AG04450 (cell line): ENCODE measurements at regions not wholly inside any gene's neighbourhood (a gene's known extent, or its start where the extent isn't known, plus 50 kb on each side); places are given as distances from the start of the nearest gene placed in this dataset.

Experiments
- CTCF ChIA-PET: fragments of 300-600, 350-600 bp; formaldehyde crosslinking; extraction: SDS; loops from one replicate; lab custom pipeline; 2022; ENCODE audit warnings: antibody characterized with exemption, inconsistent platforms; lab: Charles Lee
- POLR2A ChIA-PET: fragments of 350-600 bp; formaldehyde crosslinking; extraction: SDS; loops from one replicate; lab custom pipeline; 2021; ENCODE audit warnings: antibody characterized with exemption, inconsistent platforms; lab: Yijun Ruan, JAX
- DNase-seq: peaks from one replicate; pipeline ENCODE4 v3.0.0-alpha.2; 2011; ENCODE audit warnings: low read depth, low spot score
- H3K27ac ChIP-seq: one replicate; pipeline ENCODE4 v1.5.1; 2012; ENCODE audit warnings: low read depth, low read length, control low read depth
- H3K27me3 ChIP-seq: one replicate; pipeline ENCODE4 v1.6.0; 2012; ENCODE audit warnings: low read length; ENCODE audit not compliant: control insufficient read depth, insufficient read depth
- H3K4me3 ChIP-seq: 2 replicates; pipeline ENCODE4 v1.5.1; 2011; ENCODE audit warnings: mild to moderate bottlenecking, low read depth, low read length, control low read depth
- H3K9me3 ChIP-seq: 2 replicates; pipeline ENCODE4 v1.5.1; 2012; ENCODE audit warnings: low read length; ENCODE audit not compliant: control insufficient read depth, insufficient read depth
- TF ChIP-seq, protein P1 (sequence below): IDR thresholded peaks from 2 replicates; pipeline ENCODE4 v1.5.1; 2011; ENCODE audit warnings: low read depth, low read length, control low read depth, inconsistent platforms

DNA sequence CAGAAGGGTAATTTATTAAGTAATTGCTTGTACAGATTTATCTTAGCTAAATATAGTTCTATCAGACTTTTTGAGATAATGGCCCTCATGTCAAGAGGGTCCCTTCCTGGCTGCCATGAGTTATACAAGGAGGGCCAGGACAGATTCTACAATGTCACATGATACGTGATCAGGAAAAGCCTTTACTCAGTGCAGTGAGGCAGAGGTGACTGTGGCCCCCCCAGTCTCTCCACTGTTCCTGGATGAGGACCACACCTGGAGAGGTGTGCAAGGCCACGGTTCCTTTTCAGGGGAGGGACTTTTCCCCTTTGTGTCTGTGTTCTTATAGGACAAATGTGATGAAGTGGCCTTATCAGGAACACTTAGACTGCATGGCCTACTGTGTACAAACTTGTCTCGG is 54.3 kb upstream of the LRCH1 start:
- no peak overlapping the region for H3K27ac ChIP-seq
- no peak overlapping the region for H3K4me3 ChIP-seq
- ChIA-PET CTCF (no interaction called here), POLR2A (no interaction called here)
- H3K9me3 ChIP-seq: no peaks in the 10 kb centered on the region
- peaks cover 3% of the 10 kb centered on the region for H3K27me3 ChIP-seq
- DNase-seq: no peak
- TF ChIP-seq, protein P1, sequence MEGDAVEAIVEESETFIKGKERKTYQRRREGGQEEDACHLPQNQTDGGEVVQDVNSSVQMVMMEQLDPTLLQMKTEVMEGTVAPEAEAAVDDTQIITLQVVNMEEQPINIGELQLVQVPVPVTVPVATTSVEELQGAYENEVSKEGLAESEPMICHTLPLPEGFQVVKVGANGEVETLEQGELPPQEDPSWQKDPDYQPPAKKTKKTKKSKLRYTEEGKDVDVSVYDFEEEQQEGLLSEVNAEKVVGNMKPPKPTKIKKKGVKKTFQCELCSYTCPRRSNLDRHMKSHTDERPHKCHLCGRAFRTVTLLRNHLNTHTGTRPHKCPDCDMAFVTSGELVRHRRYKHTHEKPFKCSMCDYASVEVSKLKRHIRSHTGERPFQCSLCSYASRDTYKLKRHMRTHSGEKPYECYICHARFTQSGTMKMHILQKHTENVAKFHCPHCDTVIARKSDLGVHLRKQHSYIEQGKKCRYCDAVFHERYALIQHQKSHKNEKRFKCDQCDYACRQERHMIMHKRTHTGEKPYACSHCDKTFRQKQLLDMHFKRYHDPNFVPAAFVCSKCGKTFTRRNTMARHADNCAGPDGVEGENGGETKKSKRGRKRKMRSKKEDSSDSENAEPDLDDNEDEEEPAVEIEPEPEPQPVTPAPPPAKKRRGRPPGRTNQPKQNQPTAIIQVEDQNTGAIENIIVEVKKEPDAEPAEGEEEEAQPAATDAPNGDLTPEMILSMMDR: no peak

DNA sequence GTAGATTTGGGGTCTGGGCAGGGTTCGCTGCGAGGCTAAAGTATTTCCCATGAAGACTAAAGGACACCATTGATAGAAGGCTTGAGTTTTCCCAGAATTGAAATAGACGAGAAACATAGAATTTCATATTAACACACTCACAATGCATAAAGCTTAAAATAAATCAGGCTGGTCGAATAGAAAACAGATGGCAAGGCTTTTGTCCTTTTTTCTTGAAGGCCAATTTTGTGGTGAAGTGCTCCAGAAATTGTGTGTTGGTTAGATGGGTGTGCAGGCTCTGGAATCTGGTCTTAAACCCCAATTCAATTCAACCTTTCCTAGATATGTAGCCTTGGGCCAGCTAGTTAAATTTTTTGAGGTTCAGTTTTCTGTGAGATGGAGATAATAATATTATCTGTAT is 56.9 kb upstream of the LRCH1 start:
- ChIA-PET POLR2A (no interaction called here), CTCF (interaction anchor here (1.1 to 4.0 kb wide), 3 partner anchors 223 to 269 kb away, joined by 3 to 54 read pairs (median 4); no protein-coding TSS in a partner anchor)
- TF ChIP-seq, protein P1: no peak
- no peak for DNase-seq
- H3K27ac ChIP-seq: no peak overlapping the region
- peaks cover 9% of the 10 kb centered on the region for H3K27me3 ChIP-seq
- no peaks in the 10 kb centered on the region for H3K9me3 ChIP-seq
- H3K4me3 ChIP-seq: no peak overlapping the region

DNA sequence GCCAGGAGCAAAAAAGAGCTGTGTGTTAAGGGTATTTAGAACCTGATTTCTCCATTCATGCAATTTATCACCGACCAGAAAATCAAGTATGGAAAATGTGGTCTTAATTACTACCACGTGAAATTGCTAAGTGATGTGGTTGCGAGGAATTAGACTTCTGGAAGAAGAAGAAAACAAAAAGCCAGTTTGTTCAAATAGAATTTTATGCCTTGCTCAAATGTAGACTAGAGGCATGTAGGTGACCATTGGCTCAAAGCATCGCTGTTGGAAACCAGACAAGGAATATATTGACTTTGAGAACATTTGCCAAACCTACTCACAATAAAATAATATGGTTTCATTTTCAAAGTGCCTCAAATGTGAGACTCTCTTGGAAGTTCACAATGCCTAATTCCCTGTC is 57.3 kb upstream of the LRCH1 start:
- no peak for DNase-seq
- Histone ChIP-seq H3K27me3 (peaks cover 12% of the 10 kb centered on the region), H3K4me3 (no peak overlapping the region), H3K9me3 (no peaks in the 10 kb centered on the region), H3K27ac (no peak overlapping the region)
- CTCF ChIA-PET: interaction anchor here (1.1 to 4.0 kb wide), 3 partner anchors 223 to 269 kb away, joined by 3 to 54 read pairs (median 4); no protein-coding TSS in a partner anchor
- TF ChIP-seq, protein P1: no peak
- POLR2A ChIA-PET: no interaction called here

DNA sequence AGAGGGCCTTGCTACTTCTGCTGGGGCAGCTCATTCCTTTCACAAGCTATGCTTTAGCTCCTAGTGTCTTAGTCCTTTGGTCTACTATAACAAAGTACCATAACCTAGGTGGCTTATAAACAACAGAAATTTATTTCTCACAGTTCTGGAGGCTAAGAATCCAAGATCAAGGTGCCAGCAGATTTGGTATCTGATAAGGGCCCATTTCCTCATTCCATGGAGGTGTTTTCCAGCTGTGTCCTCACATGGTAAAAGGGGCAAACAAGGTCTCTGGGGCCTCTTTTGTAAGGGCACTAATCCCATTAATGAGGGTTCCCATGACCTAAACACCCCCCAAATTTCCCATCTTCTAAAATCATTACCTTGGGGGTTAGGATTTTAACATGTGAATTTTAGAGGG is 57.9 kb upstream of the LRCH1 start:
- no peak overlapping the region for H3K4me3 ChIP-seq
- TF ChIP-seq, protein P1: no peak
- CTCF ChIA-PET: interaction anchor here (1.6 to 4.0 kb wide), 4 partner anchors 57 to 227 kb away, joined by 6 to 54 read pairs (median 14); no protein-coding TSS in a partner anchor
- H3K27me3 ChIP-seq: peaks cover 12% of the 10 kb centered on the region
- H3K27ac ChIP-seq: no peak overlapping the region
- H3K9me3 ChIP-seq: no peaks in the 10 kb centered on the region
- POLR2A ChIA-PET: no interaction called here
- DNase-seq: no peak

DNA sequence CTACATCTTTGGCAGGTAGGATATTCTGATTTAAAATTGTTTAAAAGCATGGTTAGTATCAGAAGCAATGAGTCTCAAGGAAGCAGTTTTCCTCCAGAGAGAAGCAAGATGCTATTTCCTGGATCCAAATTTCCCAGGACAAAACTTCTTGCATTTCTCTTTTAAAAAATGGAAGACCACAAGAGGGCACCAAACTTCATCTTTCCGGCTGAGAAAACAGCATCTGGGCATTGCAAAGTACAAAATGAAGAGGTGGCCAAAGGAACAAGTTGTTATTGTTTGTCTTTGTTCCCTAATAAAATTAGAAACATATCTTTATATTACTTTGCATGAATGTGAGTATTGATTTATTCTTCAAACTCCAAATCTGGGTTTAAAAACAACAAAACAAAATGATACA is 60.0 kb upstream of the LRCH1 start:
- ChIA-PET POLR2A (no interaction called here), CTCF (interaction anchor here (2.1 kb wide), 1 partner anchor 230 kb away, joined by 19 read pairs; no protein-coding TSS in a partner anchor)
- Histone ChIP-seq H3K27ac (no peak overlapping the region), H3K9me3 (no peaks in the 10 kb centered on the region), H3K27me3 (peaks cover 9% of the 10 kb centered on the region), H3K4me3 (no peak overlapping the region)
- no peak for DNase-seq
- TF ChIP-seq, protein P1: peak; percentile 69
